DND-41 (cell line): ENCODE measurements at regions not wholly inside any gene's neighbourhood (a gene's known extent, or its start where the extent isn't known, plus 50 kb on each side); places are given as distances from the start of the nearest gene placed in this dataset.

Experiments
- CTCF ChIP-seq: IDR thresholded peaks from 2 replicates; pipeline ENCODE4 v1.5.1; 2012; ENCODE audit warnings: borderline replicate concordance, low read length, moderate library complexity, mild to moderate bottlenecking; ENCODE audit not compliant: poor library complexity, severe bottlenecking; ENCODE audit errors: extremely low read depth
- EZH2 ChIP-seq: IDR thresholded peaks from 3 replicates; pipeline ENCODE4 v1.6.1; 2012; ENCODE audit warnings: borderline replicate concordance, low read depth, mild to moderate bottlenecking, moderate library complexity, low read length, inconsistent platforms; ENCODE audit not compliant: severe bottlenecking

GRCh38 chr4:43277003-43277402 is 384.5 kb downstream of the GRXCR1 start:
- TF ChIP-seq CTCF (no peak), EZH2 (no peak)
